ENCODE measurements at regions not wholly inside any gene's neighbourhood (a gene's known extent, or its start where the extent isn't known, plus 50 kb on each side); places are given as distances from the start of the nearest gene placed in this dataset.

DNA sequence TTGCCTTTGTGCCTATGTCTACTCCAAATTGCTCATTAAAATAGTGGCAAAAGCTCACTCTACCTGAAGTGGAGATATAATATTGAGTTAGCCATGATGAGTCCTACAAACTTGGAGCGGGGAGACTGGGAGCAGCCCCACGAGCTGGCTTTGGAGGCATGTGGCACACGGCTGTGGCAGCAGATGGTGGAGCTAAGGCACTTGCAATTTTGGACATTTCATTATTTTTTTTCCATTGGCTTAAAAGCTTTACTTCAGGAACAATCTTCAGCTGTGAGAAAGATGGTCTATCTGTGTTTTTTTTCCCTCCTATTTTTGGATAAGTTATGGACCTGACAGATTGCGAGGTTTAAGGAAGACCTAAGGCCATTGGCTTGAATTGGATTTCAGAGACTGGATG lies 578.3 kb downstream of the CMPK2 start:
- Histone ChIP-seq H3K4me2 (no peak overlapping the region), H2AFZ (replicated peaks) (no peak overlapping the region), H3K36me3 (no peaks in the 10 kb centered on the region), H3F3A (ENCODE audit: low read depth) (no peaks in the 10 kb centered on the region), H3K9ac (no peak overlapping the region), H3K79me2 (ENCODE audit: low read depth) (no peaks in the 10 kb centered on the region), H4K20me1 (ENCODE audit: low read depth) (no peaks in the 10 kb centered on the region), H3K4me3 (no peak overlapping the region), H3K9me3 (ENCODE audit: low read depth) (no peaks in the 10 kb centered on the region), H3K4me1 (no peaks in the 10 kb centered on the region), H3K27ac (no peak overlapping the region), H3K27me3 (no peaks in the 10 kb centered on the region)
- peaks cover 7% of the 10 kb centered on the region for H3K27me3 Mint-ChIP-seq (ENCODE audit: insufficient read depth, low read depth)
- no peaks in the 10 kb centered on the region for H3K36me3 Mint-ChIP-seq
- peaks cover 13% of the 10 kb centered on the region for H3K9me3 Mint-ChIP-seq
- peaks cover 20% of the 10 kb centered on the region for H3K4me1 Mint-ChIP-seq
- no peak for DNase-seq (ENCODE audit: low spot score)
- TF ChIP-seq, protein P1, sequence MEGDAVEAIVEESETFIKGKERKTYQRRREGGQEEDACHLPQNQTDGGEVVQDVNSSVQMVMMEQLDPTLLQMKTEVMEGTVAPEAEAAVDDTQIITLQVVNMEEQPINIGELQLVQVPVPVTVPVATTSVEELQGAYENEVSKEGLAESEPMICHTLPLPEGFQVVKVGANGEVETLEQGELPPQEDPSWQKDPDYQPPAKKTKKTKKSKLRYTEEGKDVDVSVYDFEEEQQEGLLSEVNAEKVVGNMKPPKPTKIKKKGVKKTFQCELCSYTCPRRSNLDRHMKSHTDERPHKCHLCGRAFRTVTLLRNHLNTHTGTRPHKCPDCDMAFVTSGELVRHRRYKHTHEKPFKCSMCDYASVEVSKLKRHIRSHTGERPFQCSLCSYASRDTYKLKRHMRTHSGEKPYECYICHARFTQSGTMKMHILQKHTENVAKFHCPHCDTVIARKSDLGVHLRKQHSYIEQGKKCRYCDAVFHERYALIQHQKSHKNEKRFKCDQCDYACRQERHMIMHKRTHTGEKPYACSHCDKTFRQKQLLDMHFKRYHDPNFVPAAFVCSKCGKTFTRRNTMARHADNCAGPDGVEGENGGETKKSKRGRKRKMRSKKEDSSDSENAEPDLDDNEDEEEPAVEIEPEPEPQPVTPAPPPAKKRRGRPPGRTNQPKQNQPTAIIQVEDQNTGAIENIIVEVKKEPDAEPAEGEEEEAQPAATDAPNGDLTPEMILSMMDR (IDR thresholded peaks at IDR 0.05), result no peak
- H3K4me3 Mint-ChIP-seq, result no peak overlapping the region
- H3K27ac Mint-ChIP-seq, result no peak overlapping the region

DNA sequence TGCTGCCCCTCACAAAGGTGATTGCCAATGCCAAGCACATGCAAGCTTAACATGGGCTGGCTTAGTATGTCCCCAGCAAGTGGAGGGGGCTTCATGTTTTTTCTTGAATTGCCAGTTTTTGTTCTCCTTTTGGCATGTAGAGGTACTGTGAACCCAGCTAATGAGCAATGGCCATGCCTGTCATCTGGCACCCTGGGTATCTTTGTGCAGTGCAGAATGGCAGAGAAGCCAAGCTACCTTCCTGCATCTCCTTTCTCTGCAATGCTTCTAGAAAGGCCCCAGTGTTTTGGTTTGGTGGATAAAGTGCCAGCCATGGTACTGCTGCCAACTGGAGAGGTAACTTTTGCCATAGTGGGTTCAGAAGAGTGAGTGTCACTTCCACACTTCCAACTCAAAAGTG lies 576.9 kb downstream of the CMPK2 start:
- no peak overlapping the region for H3K4me3 ChIP-seq
- H3K4me1 ChIP-seq, result no peaks in the 10 kb centered on the region
- no peak overlapping the region for H3K27ac Mint-ChIP-seq
- no peaks in the 10 kb centered on the region for H3K79me2 ChIP-seq (ENCODE audit: low read depth)
- DNase-seq (ENCODE audit: low spot score), result no peak
- no peaks in the 10 kb centered on the region for H3K9me3 ChIP-seq (ENCODE audit: low read depth)
- no peaks in the 10 kb centered on the region for H4K20me1 ChIP-seq (ENCODE audit: low read depth)
- no peak overlapping the region for H3K9ac ChIP-seq
- H3K4me3 Mint-ChIP-seq, result no peak overlapping the region
- H3K36me3 Mint-ChIP-seq, result no peaks in the 10 kb centered on the region
- no peak overlapping the region for H3K27ac ChIP-seq
- H3K4me2 ChIP-seq, result no peak overlapping the region
- peaks cover 20% of the 10 kb centered on the region for H3K4me1 Mint-ChIP-seq
- no peaks in the 10 kb centered on the region for H3K27me3 ChIP-seq
- H2AFZ ChIP-seq (replicated peaks), result no peak overlapping the region
- peaks cover 2% of the 10 kb centered on the region for H3K27me3 Mint-ChIP-seq (ENCODE audit: insufficient read depth, low read depth)
- no peaks in the 10 kb centered on the region for H3F3A ChIP-seq (ENCODE audit: low read depth)
- H3K9me3 Mint-ChIP-seq, result peaks cover 21% of the 10 kb centered on the region
- TF ChIP-seq EZH2phosphoT487 (IDR thresholded peaks at IDR 0.05) (no peak), EZH2 (IDR thresholded peaks at IDR 0.05) (no peak)
- TF ChIP-seq, protein P1 (IDR thresholded peaks at IDR 0.05), result no peak
- no peaks in the 10 kb centered on the region for H3K36me3 ChIP-seq

DNA sequence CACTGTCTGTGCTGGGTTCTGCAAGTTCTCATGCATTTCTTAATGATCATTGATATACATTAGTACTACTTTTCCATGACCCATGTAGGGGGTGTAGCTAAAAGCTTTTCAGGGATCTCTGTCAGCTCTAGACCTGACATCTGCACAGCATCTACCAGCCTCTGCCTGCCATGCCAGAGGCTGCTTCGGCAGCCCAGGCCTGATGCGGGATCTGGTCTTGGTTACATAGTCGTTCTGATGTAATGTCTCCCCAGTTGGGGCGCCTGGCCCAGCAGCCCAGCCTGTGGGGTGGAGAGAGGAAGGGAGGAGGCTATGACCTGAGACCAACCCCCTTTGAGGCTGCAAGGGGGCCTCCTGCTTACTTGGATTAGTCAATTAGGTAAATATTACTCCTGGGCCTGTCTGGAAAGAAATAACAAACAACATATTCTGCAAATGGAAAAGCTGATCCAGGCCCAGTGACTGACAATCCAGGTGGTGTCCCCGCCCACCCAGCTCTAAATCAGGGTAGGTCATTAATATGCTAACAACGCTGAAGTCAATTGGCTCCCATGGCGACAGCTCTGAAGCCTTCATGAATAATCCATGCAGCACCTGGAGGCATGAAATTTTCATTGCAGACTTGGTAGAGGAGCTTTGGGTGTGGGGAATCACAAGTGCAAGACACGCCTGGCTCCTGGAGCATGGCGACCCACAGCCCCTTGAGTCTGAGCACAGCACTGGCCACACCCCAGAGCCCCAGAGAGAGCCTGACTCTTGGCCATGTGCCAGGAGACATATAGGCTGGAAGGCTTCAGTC lies 575.3 kb downstream of the CMPK2 start:
- Histone ChIP-seq H3K36me3 (no peaks in the 10 kb centered on the region), H3K27ac (no peak overlapping the region), H3F3A (ENCODE audit: low read depth) (no peaks in the 10 kb centered on the region), H2AFZ (replicated peaks) (no peak overlapping the region), H3K4me3 (no peak overlapping the region), H3K27me3 (no peaks in the 10 kb centered on the region), H4K20me1 (ENCODE audit: low read depth) (no peaks in the 10 kb centered on the region), H3K9me3 (ENCODE audit: low read depth) (no peaks in the 10 kb centered on the region), H3K4me2 (no peak overlapping the region), H3K9ac (no peak overlapping the region), H3K79me2 (ENCODE audit: low read depth) (no peaks in the 10 kb centered on the region), H3K4me1 (no peaks in the 10 kb centered on the region)
- Mint-ChIP-seq H3K9me3 (peaks cover 31% of the 10 kb centered on the region), H3K27me3 (ENCODE audit: insufficient read depth, low read depth) (peaks cover 7% of the 10 kb centered on the region), H3K4me3 (no peak overlapping the region), H3K4me1 (peaks cover 20% of the 10 kb centered on the region), H3K27ac (no peak overlapping the region), H3K36me3 (no peaks in the 10 kb centered on the region)
- TF ChIP-seq EZH2phosphoT487 (IDR thresholded peaks at IDR 0.05) (no peak), EZH2 (IDR thresholded peaks at IDR 0.05) (no peak)
- TF ChIP-seq, protein P1 (IDR thresholded peaks at IDR 0.05), result no peak
- no peak for DNase-seq (ENCODE audit: low spot score)

Data from neural progenitor cell (in vitro differentiated cells).